ENCODE measurements at regions not wholly inside any gene's neighbourhood (a gene's known extent, or its start where the extent isn't known, plus 50 kb on each side); places are given as distances from the start of the nearest gene placed in this dataset.

- TF ChIP-seq, protein P1, sequence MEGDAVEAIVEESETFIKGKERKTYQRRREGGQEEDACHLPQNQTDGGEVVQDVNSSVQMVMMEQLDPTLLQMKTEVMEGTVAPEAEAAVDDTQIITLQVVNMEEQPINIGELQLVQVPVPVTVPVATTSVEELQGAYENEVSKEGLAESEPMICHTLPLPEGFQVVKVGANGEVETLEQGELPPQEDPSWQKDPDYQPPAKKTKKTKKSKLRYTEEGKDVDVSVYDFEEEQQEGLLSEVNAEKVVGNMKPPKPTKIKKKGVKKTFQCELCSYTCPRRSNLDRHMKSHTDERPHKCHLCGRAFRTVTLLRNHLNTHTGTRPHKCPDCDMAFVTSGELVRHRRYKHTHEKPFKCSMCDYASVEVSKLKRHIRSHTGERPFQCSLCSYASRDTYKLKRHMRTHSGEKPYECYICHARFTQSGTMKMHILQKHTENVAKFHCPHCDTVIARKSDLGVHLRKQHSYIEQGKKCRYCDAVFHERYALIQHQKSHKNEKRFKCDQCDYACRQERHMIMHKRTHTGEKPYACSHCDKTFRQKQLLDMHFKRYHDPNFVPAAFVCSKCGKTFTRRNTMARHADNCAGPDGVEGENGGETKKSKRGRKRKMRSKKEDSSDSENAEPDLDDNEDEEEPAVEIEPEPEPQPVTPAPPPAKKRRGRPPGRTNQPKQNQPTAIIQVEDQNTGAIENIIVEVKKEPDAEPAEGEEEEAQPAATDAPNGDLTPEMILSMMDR (IDR thresholded peaks at IDR 0.05; ENCODE audit: insufficient read depth, low read depth, low read length, missing control alignments): no peak
- DNase-seq (ENCODE audit: low read depth): no peak
- no peak overlapping the region for H3K4me3 ChIP-seq (ENCODE audit: low read length)
These were observed 161.6 kb downstream of the PDGFRA start for GRCh38 chr4:54390670-54391069.

DNA sequence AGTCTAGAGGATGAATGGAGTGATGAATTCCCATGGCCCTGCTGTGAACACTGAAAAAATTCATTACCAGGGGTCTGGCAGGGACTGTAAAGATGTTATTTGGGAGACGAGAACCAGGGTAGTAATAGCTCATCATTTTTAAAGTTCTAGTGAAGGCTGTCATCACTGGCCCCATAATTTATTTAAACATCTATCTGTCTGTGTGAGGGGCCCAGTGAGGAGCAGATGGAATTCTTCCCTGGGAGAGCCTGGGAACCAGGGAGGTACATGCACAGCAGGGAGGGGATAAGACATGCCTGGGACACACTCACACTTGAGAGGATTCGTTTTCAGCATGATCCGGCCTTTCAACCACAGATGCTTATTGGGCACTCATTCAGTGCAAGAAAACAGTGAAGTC is 162.0 kb downstream of the PDGFRA start:
- TF ChIP-seq, protein P1 (IDR thresholded peaks at IDR 0.05; ENCODE audit: insufficient read depth, low read depth, low read length, missing control alignments): no peak
- H3K4me3 ChIP-seq (ENCODE audit: low read length): no peak overlapping the region
- no peak for DNase-seq (ENCODE audit: low read depth)

DNA sequence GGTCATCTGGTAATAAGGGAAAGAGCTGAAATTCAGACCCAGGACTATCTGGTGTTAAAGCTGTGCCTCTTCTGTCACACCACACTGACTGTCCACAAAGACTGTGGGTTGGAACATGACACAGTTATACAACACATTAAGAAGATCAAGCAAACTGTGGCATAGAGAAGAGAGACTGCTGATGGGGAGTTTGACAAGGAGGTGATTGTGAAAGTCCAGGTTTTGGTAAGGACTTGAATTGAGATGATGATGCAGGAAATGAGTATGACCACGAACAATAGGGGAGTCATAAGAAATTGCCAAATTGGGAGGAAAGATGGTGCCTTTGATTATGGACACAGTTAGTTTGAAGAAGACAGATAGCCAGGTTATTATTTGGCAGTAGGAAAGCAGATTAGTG is 163.4 kb downstream of the PDGFRA start:
- H3K4me3 ChIP-seq (ENCODE audit: low read length): no peak overlapping the region
- DNase-seq (ENCODE audit: low read depth): peak; percentile 25
- TF ChIP-seq, protein P1 (IDR thresholded peaks at IDR 0.05; ENCODE audit: insufficient read depth, low read depth, low read length, missing control alignments): no peak

DNA sequence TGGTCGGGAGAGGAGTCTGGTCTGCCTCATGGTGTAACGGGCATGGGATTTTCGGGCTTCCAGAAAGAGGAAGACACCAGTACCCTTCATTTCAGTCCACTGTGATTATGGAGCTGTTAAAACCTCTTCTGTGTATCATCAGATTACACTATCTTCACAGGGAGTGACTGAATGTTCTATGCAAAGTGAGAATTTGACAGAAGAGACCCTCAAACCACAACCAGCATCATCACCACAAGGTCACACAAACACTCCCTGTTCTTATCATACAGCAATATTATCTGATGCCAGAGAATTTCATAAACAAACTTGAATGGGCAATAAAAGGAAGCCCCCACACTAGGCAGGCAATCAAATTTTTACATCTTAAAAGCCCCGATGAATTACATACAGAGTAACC is 164.2 kb downstream of the PDGFRA start:
- TF ChIP-seq, protein P1 (IDR thresholded peaks at IDR 0.05; ENCODE audit: insufficient read depth, low read depth, low read length, missing control alignments): no peak
- H3K4me3 ChIP-seq (ENCODE audit: low read length): no peak overlapping the region
- DNase-seq (ENCODE audit: low read depth): no peak

GRCh38 chr4:54395013-54395527 is 166.0 kb downstream of the PDGFRA start:
- TF ChIP-seq, protein P1 (IDR thresholded peaks at IDR 0.05; ENCODE audit: insufficient read depth, low read depth, low read length, missing control alignments): no peak
- H3K4me3 ChIP-seq (ENCODE audit: low read length): no peak overlapping the region
- DNase-seq (ENCODE audit: low read depth): no peak

DNA sequence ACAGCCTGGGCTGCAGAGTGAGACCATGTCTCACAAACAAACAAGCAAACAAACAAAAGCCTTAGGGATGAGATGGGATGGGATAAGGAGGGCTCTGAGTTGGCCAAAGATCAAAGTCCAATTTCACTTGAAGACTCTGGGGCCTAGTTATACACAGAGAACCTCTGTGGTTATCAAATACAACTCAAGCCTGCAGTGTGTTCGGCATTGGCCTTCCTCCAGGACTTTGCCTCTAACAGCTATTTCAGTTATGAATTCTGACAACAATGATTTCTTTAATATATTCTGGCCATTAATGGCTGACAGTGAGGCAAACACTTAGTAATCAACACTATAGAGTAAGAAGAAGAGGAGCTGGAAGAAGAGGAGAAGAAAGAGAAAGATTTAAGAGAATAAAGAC is 171.1 kb downstream of the PDGFRA start:
- H3K4me3 ChIP-seq (ENCODE audit: low read length): no peak overlapping the region
- no peak for DNase-seq (ENCODE audit: low read depth)
- TF ChIP-seq, protein P1 (IDR thresholded peaks at IDR 0.05; ENCODE audit: insufficient read depth, low read depth, low read length, missing control alignments): no peak

DNA sequence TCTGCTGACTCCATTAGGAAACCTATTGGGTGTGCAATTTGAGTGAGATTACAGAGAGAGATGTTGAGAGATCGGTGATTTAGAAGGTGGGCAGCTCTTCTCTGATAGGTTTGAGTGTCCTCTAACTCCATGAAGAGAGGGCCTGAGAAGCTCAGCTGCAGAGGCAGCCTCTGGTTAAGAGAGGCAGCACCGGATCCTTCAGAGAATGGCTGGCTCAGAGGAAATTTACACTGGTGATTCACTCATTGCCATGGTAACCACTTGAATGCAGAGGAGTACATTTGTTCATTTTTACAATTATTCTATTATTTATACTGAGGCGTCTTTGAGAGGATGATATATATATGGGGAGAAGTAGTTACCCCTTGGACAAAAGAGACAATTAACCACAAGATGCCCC is 171.7 kb downstream of the PDGFRA start:
- peak; percentile 60 for DNase-seq (ENCODE audit: low read depth)
- no peak overlapping the region for H3K4me3 ChIP-seq (ENCODE audit: low read length)
- TF ChIP-seq, protein P1 (IDR thresholded peaks at IDR 0.05; ENCODE audit: insufficient read depth, low read depth, low read length, missing control alignments): no peak

All from epithelial cell of esophagus (primary cell).